H9 (cell line): ENCODE measurements at regions not wholly inside any gene's neighbourhood (a gene's known extent, or its start where the extent isn't known, plus 50 kb on each side); places are given as distances from the start of the nearest gene placed in this dataset.

Source experiments
- DNase-seq: peaks from one replicate; pipeline ENCODE4 v3.0.0-alpha.2; 2017
- H2AFZ ChIP-seq: one replicate; pipeline ENCODE4 v1.6.1; 2013; ENCODE audit warnings: mild to moderate bottlenecking, low read length, control low read depth, moderate library complexity
- H2AK5ac ChIP-seq: 2 replicates; pipeline ENCODE4 v1.6.1; 2013; ENCODE audit warnings: low read length, control low read depth, mixed read lengths; ENCODE audit not compliant: insufficient read length
- H2BK120ac ChIP-seq: one replicate; pipeline ENCODE4 v1.6.1; 2013; ENCODE audit warnings: low read depth, mild to moderate bottlenecking, low read length, control low read depth, inconsistent platforms; ENCODE audit not compliant: poor library complexity, severe bottlenecking
- H2BK12ac ChIP-seq: 2 replicates; pipeline ENCODE4 v1.6.1; 2013; ENCODE audit warnings: low read length, control low read depth, mixed read lengths, low read depth; ENCODE audit not compliant: insufficient read length
- H2BK15ac ChIP-seq: 2 replicates; pipeline ENCODE4 v1.6.1; 2013; ENCODE audit warnings: low read depth, low read length, control low read depth
- H2BK20ac ChIP-seq: one replicate; pipeline ENCODE4 v1.6.1; 2013; ENCODE audit warnings: low read depth, mild to moderate bottlenecking, low read length, control low read depth, inconsistent platforms; ENCODE audit not compliant: poor library complexity, severe bottlenecking
- H2BK5ac ChIP-seq: 2 replicates; pipeline ENCODE4 v1.6.1; 2013; ENCODE audit warnings: low read length, control low read depth, mixed read lengths; ENCODE audit not compliant: insufficient read length
- H3K14ac ChIP-seq: 2 replicates; pipeline ENCODE4 v1.6.1; 2013; ENCODE audit warnings: low read length, control low read depth; ENCODE audit not compliant: insufficient read depth
- H3K18ac ChIP-seq: 2 replicates; pipeline ENCODE4 v1.6.1; 2013; ENCODE audit warnings: low read depth, mild to moderate bottlenecking, mixed read lengths, low read length, control low read depth; ENCODE audit not compliant: insufficient read length
- H3K23ac ChIP-seq: 2 replicates; pipeline ENCODE4 v1.6.1; 2013; ENCODE audit warnings: low read length, control low read depth, mixed read lengths, low read depth; ENCODE audit not compliant: insufficient read length
- H3K23me2 ChIP-seq: 2 replicates; pipeline ENCODE4 v1.6.1; 2013; ENCODE audit warnings: low read depth, mild to moderate bottlenecking, mixed read lengths, low read length, control low read depth; ENCODE audit not compliant: insufficient read length, poor library complexity, severe bottlenecking
- H3K27ac ChIP-seq: 2 replicates; pipeline ENCODE4 v1.5.1; 2013; ENCODE audit warnings: low read length, control low read depth, mixed read lengths, low read depth; ENCODE audit not compliant: insufficient read length
- H3K27me3 ChIP-seq: 2 replicates; pipeline ENCODE4 v1.6.1; 2013; ENCODE audit warnings: low read length, control low read depth, inconsistent platforms; ENCODE audit not compliant: insufficient read depth
- H3K4ac ChIP-seq: 2 replicates; pipeline ENCODE4 v1.6.1; 2013; ENCODE audit warnings: low read depth, mild to moderate bottlenecking, control low read depth, inconsistent platforms, low read length, moderate library complexity
- H3K4me1 ChIP-seq: 2 replicates; pipeline ENCODE4 v1.6.1; 2013; ENCODE audit warnings: low read length, control low read depth, inconsistent platforms; ENCODE audit not compliant: insufficient read depth
- H3K4me2 ChIP-seq: 2 replicates; pipeline ENCODE4 v1.6.1; 2013; ENCODE audit warnings: low read length, control low read depth, mixed read lengths; ENCODE audit not compliant: insufficient read length, insufficient read depth
- H3K56ac ChIP-seq: 2 replicates; pipeline ENCODE4 v1.6.1; 2013; ENCODE audit warnings: low read depth, mild to moderate bottlenecking, mixed read lengths, low read length, control low read depth; ENCODE audit not compliant: insufficient read length
- H3K79me1 ChIP-seq: 2 replicates; pipeline ENCODE4 v1.6.1; 2013; ENCODE audit warnings: low read depth, mild to moderate bottlenecking, moderate library complexity, low read length, control low read depth, inconsistent platforms; ENCODE audit not compliant: insufficient read depth, poor library complexity, severe bottlenecking
- H3K79me2 ChIP-seq: 2 replicates; pipeline ENCODE4 v1.6.1; 2013; ENCODE audit warnings: low read length, control low read depth, inconsistent platforms; ENCODE audit not compliant: insufficient read depth
- H3K9ac ChIP-seq: 2 replicates; pipeline ENCODE4 v1.6.1; 2013; ENCODE audit warnings: low read length, control low read depth, mixed read lengths; ENCODE audit not compliant: insufficient read length; ENCODE audit errors: extremely low read depth
- H3K9me3 ChIP-seq: one replicate; pipeline ENCODE4 v1.6.1; 2013; ENCODE audit warnings: low read depth, low read length, inconsistent platforms; ENCODE audit not compliant: control insufficient read depth
- H3T11ph ChIP-seq: one replicate; pipeline ENCODE4 v1.6.1; 2013; ENCODE audit warnings: mild to moderate bottlenecking, low read length, control low read depth, inconsistent platforms
- H4K20me1 ChIP-seq: one replicate; pipeline ENCODE4 v1.6.1; 2013; ENCODE audit not compliant: control insufficient read depth, insufficient read length, insufficient read depth
- H4K5ac ChIP-seq: 2 replicates; pipeline ENCODE4 v1.6.1; 2013; ENCODE audit warnings: low read depth, mild to moderate bottlenecking, mixed read lengths, low read length, control low read depth; ENCODE audit not compliant: insufficient read length
- H4K8ac ChIP-seq: replicated peaks from 2 replicates; pipeline ENCODE4 v1.6.1; 2013; ENCODE audit warnings: low read length, control low read depth, mixed read lengths, low read depth; ENCODE audit not compliant: insufficient read length
- H4K91ac ChIP-seq: 2 replicates; pipeline ENCODE4 v1.6.1; 2013; ENCODE audit warnings: low read depth, mild to moderate bottlenecking, moderate library complexity, mixed read lengths, low read length, control low read depth; ENCODE audit not compliant: insufficient read length
- H3K27ac Mint-ChIP-seq, 3 experiments: 2 replicates in 2 of 3; 3 replicates in 1 of 3; pipeline ENCODE4 v1.8.0; 2020 to 2021; ENCODE audit warnings: mixed read lengths in 3 of 3, mild to moderate bottlenecking in 1 of 3, moderate library complexity in 1 of 3
- H3K27me3 Mint-ChIP-seq: 2 replicates; pipeline ENCODE4 v1.8.0; 2021; ENCODE audit warnings: low read depth, mild to moderate bottlenecking, moderate library complexity, mixed read lengths
- H3K36me3 Mint-ChIP-seq, 3 experiments: 2 replicates in 2 of 3; 3 replicates in 1 of 3; pipeline ENCODE4 v1.8.0; 2020 to 2021; ENCODE audit warnings: low read depth in 3 of 3, mixed read lengths in 3 of 3; ENCODE audit not compliant: insufficient read depth in 1 of 3
- H3K4me1 Mint-ChIP-seq, 2 experiments: 2 replicates each; pipeline ENCODE4 v1.8.0; 2020; ENCODE audit warnings: mixed read lengths in 2 of 2
- H3K4me3 Mint-ChIP-seq, 2 experiments: 2 replicates in 1 of 2; 3 replicates in 1 of 2; pipeline ENCODE4 v1.8.0; 2020 to 2021; ENCODE audit warnings: mild to moderate bottlenecking in 2 of 2, mixed read lengths in 2 of 2, moderate library complexity in 1 of 2
- H3K9me3 Mint-ChIP-seq, 2 experiments: 2 replicates in 1 of 2; 3 replicates in 1 of 2; pipeline ENCODE4 v1.8.0; 2020; ENCODE audit warnings: mild to moderate bottlenecking in 2 of 2, mixed read lengths in 2 of 2, moderate library complexity in 1 of 2
- CTCF ChIP-seq: fragments of 200-600 bp; sonication (generic); conservative IDR thresholded peaks from 3 replicates; pipeline ENCODE4 v1.8.0; 2021; ENCODE audit warnings: antibody characterized with exemption, mild to moderate bottlenecking
- WGBS: extraction: QIAGEN DNeasy Blood & Tissue Kit; methylation state at CpG from one replicate; pipeline ENCODE4 v1.1.7; 2013; ENCODE audit warnings: missing lambda C conversion rate, low lambda C conversion rate, mixed read lengths; ENCODE audit not compliant: insufficient read length; ENCODE audit errors: extremely low coverage; 5-methylcytosine and 5-hydroxymethylcytosine counted together

GRCh38 chr2:65686928-65687521 is 254.6 kb upstream of the SPRED2 start:
- Histone ChIP-seq H3K4me2 (no peak overlapping the region), H3K9ac (no peak overlapping the region), H3K27ac (no peak overlapping the region), H3T11ph (no peak overlapping the region), H3K56ac (no peak overlapping the region), H2BK15ac (no peak overlapping the region), H3K14ac (no peak overlapping the region), H3K79me2 (no peaks in the 10 kb centered on the region), H2AFZ (no peak overlapping the region), H3K4ac (no peak overlapping the region), H4K5ac (no peak overlapping the region), H4K20me1 (no peaks in the 10 kb centered on the region), H3K23ac (no peak overlapping the region), H3K79me1 (no peaks in the 10 kb centered on the region), H3K4me1 (peaks cover 5% of the 10 kb centered on the region; the same call in 1 of the 2 replicates), H3K27me3 (no peaks in the 10 kb centered on the region), H3K23me2 (no peaks in the 10 kb centered on the region), H4K8ac (no peak overlapping the region), H2BK20ac (no peak overlapping the region), H2BK120ac (no peak overlapping the region), H4K91ac (no peak overlapping the region), H2BK12ac (no peak overlapping the region), H2AK5ac (no peak overlapping the region), H3K18ac (no peak overlapping the region), H2BK5ac (no peak overlapping the region), H3K9me3 (no peaks in the 10 kb centered on the region)
- Mint-ChIP-seq H3K27ac (no peak overlapping the region; a peak in 1 of 7 replicates), H3K4me1 (peaks cover 4% of the 10 kb centered on the region in 2 experiments; a peak in 2 of 4 replicates), H3K36me3 (peaks cover 0 to 8% (median 0%) of the 10 kb centered on the region in 3 experiments; a peak in 3 of 7 replicates), H3K27me3 (peaks cover 1% of the 10 kb centered on the region; the same call in 1 of the 2 replicates), H3K4me3 (no peak overlapping the region), H3K9me3 (peaks cover 3 to 6% of the 10 kb centered on the region in 2 experiments; a peak in 3 of 5 replicates)
- no peak for DNase-seq
- WGBS: no CpG with 5 or more reads among the region's 5 CpGs
- peak; percentile 45; the same call in 2 of the 3 replicates for TF ChIP-seq CTCF
